Transverse colon (tissue), 4 donors: ENCODE measurements at regions not wholly inside any gene's neighbourhood (a gene's known extent, or its start where the extent isn't known, plus 50 kb on each side); places are given as distances from the start of the nearest gene placed in this dataset.

ENCODE experiments used
- DNase-seq: peaks from one replicate; pipeline ENCODE4 v3.0.0-alpha.2; 2019
- H3K27ac ChIP-seq, 4 donors: fragments of 200-600 bp; sonication (generic); 2 replicates each; pipeline ENCODE4 v1.5.1; 2016 to 2018; ENCODE audit warnings: inconsistent platforms in 4 of 4
- H3K27me3 ChIP-seq: fragments of 200-600 bp; sonication (generic); 2 replicates; pipeline ENCODE4 v1.5.1; 2017; ENCODE audit warnings: inconsistent platforms
- H3K36me3 ChIP-seq, 4 donors: fragments of 200-600 bp; sonication (generic); 2 replicates each; pipeline ENCODE4 v1.5.1; 2017 to 2019; ENCODE audit warnings: inconsistent platforms in 4 of 4
- H3K4me1 ChIP-seq, 4 donors: fragments of 200-600 bp; sonication (generic); 2 replicates each; pipeline ENCODE4 v1.5.1; 2017 to 2020; ENCODE audit warnings: inconsistent platforms in 4 of 4
- H3K4me3 ChIP-seq, 4 donors: fragments of 200-600 bp; sonication (generic); 1 replicate in 1 of 4; 2 replicates in 3 of 4; pipeline versions ENCODE4 v1.5.1 to v1.6.1; 2017 to 2019; ENCODE audit warnings: inconsistent platforms in 4 of 4
- H3K9me3 ChIP-seq, 2 donors: fragments of 200-600 bp; sonication (generic); 2 replicates each; pipeline ENCODE4 v1.5.1; 2017 to 2019; ENCODE audit warnings: inconsistent platforms in 2 of 2
- EP300 ChIP-seq: sonication (generic); formaldehyde crosslinking; IDR thresholded peaks from one replicate; pipeline ENCODE4 v1.6.1; 2017; ENCODE audit warnings: antibody characterized with exemption, low read depth
- POLR2A ChIP-seq: fragments of 450-650 bp; IDR thresholded peaks from one replicate; pipeline ENCODE4 v1.6.1; 2016; ENCODE audit warnings: antibody characterized with exemption, mild to moderate bottlenecking, moderate library complexity
- POLR2AphosphoS5 ChIP-seq, 3 donors: sonication (generic); formaldehyde crosslinking; IDR thresholded peaks; one replicate each; pipeline ENCODE4 v1.6.1; 2016; ENCODE audit warnings: antibody characterized with exemption in 3 of 3
- WGBS, 2 donors: methylation state at CpG; one replicate each; pipeline ENCODE4 v1.1.5; 2018; ENCODE audit warnings: low coverage in 1 of 2; 5-methylcytosine and 5-hydroxymethylcytosine counted together
- in situ Hi-C, 4 donors: fragments of 200-750 bp; cut with MboI; loops; one replicate each; pipeline versions ENCODE4 v1.15.0 to v1.15.1; 2017; ENCODE audit warnings: low sequenced_read_pairs in 3 of 4, low pct_ligation_motif_present in 1 of 4, low pct_unique_long_range_greater_than_20kb in 1 of 4
- intact Hi-C: fragments of 100-400 bp; cut with DNase I; formaldehyde crosslinking; loops from one replicate; pipeline ENCODE4 v1.15.1; 2023; ENCODE audit warnings: low total_unique reads
- TF ChIP-seq, protein P1 (sequence below), 5 experiments: fragments of 200-600 bp in 3 of 5; fragments of 450-650 bp in 2 of 5; sonication (generic) in 3 of 5; IDR thresholded peaks; 1 replicate in 2 of 5; 2 replicates in 3 of 5; pipeline ENCODE4 v1.5.1; 2016 to 2017; ENCODE audit warnings: antibody characterized with exemption in 5 of 5, inconsistent platforms in 3 of 5, mild to moderate bottlenecking in 2 of 5, moderate library complexity in 1 of 5

DNA sequence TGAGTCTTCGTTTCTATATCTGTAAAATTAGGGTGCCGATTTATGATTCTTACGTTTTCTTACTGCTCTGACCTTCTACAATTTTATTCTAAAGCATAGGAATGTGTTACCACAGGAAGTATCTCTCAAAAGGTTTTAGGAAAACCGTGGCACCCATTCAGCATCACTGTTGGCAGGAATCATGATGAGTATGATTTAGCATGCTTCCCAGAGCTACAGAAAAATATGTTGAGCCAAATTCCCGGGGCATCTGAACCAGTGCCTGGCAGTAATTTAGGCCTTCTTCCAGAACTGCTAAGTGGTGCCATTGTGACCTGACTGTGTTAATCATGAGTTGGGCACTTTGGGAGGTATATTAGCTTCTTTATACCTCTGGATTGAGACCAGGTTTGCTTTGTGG is 605.0 kb upstream of the RAG2 start:
- H3K4me3 ChIP-seq: no peak overlapping the region
- intact Hi-C loops (no loop called here), in situ Hi-C loops (no loop called here)
- DNase-seq: no peak
- H3K36me3 ChIP-seq: no peaks in the 10 kb centered on the region
- TF ChIP-seq, protein P1, sequence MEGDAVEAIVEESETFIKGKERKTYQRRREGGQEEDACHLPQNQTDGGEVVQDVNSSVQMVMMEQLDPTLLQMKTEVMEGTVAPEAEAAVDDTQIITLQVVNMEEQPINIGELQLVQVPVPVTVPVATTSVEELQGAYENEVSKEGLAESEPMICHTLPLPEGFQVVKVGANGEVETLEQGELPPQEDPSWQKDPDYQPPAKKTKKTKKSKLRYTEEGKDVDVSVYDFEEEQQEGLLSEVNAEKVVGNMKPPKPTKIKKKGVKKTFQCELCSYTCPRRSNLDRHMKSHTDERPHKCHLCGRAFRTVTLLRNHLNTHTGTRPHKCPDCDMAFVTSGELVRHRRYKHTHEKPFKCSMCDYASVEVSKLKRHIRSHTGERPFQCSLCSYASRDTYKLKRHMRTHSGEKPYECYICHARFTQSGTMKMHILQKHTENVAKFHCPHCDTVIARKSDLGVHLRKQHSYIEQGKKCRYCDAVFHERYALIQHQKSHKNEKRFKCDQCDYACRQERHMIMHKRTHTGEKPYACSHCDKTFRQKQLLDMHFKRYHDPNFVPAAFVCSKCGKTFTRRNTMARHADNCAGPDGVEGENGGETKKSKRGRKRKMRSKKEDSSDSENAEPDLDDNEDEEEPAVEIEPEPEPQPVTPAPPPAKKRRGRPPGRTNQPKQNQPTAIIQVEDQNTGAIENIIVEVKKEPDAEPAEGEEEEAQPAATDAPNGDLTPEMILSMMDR (IDR thresholded peaks at IDR 0.05): no peak
- no peak for TF ChIP-seq POLR2AphosphoS5 (IDR thresholded peaks at IDR 0.05)
- no peak for TF ChIP-seq EP300
- no peak for TF ChIP-seq POLR2A
- no peaks in the 10 kb centered on the region for H3K4me1 ChIP-seq
- peaks cover 0 to 4% of the 10 kb centered on the region in 2 donors for H3K9me3 ChIP-seq
- no peak overlapping the region for H3K27ac ChIP-seq
- H3K27me3 ChIP-seq: no peaks in the 10 kb centered on the region
- 74 to 79% methylated on average over 4 to 5 of the region's 5 CpGs for WGBS, 2 donors

DNA sequence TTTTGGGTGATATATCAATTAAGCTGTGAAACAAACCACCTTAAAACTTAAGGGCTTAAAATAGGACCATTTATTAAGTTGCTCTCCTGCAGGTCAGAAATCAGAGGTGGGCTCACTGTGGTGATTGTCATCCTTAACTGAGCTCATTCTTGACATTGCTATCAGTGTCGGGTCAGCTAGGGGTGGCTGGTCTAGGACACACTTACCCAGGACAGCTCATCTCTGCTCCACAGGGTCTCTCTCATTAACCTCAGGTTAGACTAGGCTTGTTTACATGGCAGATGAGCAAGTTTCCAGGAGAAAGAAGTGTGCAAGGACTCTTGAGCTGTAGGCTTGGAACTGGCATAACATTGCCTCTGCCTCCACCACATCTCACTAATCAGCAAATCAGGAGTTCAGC is 601.0 kb upstream of the RAG2 start:
- in situ Hi-C loops: no loop called here
- Histone ChIP-seq H3K36me3 (no peaks in the 10 kb centered on the region), H3K4me1 (no peaks in the 10 kb centered on the region), H3K4me3 (no peak overlapping the region), H3K27ac (no peak overlapping the region), H3K27me3 (no peaks in the 10 kb centered on the region), H3K9me3 (peaks cover 0 to 4% of the 10 kb centered on the region in 2 donors)
- intact Hi-C loops: no loop called here
- no peak for DNase-seq
- TF ChIP-seq, protein P1 (IDR thresholded peaks at IDR 0.05): no peak
- TF ChIP-seq POLR2A (no peak), EP300 (no peak)
- WGBS, 2 donors: 57 to 67% methylated on average over 1 of the region's 1 CpG

DNA sequence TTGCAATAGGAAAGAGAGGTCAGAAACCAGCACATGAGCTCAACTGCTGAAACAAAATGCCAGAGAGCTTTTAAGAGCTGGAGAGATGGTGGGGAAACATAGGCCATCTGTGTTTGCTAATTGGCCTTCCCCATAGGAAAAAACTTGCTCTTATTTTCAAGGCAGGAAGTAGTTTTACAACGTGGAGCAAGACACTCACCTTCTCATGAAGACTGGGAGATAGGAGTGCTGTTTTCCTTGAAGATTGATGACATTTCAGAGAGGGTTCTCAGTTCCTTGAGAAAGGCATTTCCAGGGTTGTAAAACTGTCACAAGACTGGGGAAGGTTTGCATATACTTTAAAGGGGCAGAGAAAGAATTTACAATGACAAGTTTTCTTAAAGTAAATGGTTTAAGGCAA is 586.3 kb upstream of the RAG2 start:
- in situ Hi-C loops (no loop called here), intact Hi-C loops (no loop called here)
- no peaks in the 10 kb centered on the region for H3K36me3 ChIP-seq
- TF ChIP-seq POLR2A: no peak
- TF ChIP-seq, protein P1 (IDR thresholded peaks at IDR 0.05): no peak
- no peak for TF ChIP-seq EP300
- no peak for TF ChIP-seq POLR2AphosphoS5 (IDR thresholded peaks at IDR 0.05)
- DNase-seq: no peak
- no peak overlapping the region for H3K27ac ChIP-seq
- H3K4me3 ChIP-seq: no peak overlapping the region
- no peaks in the 10 kb centered on the region for H3K4me1 ChIP-seq
- no peaks in the 10 kb centered on the region for H3K27me3 ChIP-seq
- no peaks in the 10 kb centered on the region for H3K9me3 ChIP-seq
- 0% methylated on average over 1 of the region's 1 CpG; no CpG with 5 or more reads in 1 of the 2 donors for WGBS, 2 donors

DNA sequence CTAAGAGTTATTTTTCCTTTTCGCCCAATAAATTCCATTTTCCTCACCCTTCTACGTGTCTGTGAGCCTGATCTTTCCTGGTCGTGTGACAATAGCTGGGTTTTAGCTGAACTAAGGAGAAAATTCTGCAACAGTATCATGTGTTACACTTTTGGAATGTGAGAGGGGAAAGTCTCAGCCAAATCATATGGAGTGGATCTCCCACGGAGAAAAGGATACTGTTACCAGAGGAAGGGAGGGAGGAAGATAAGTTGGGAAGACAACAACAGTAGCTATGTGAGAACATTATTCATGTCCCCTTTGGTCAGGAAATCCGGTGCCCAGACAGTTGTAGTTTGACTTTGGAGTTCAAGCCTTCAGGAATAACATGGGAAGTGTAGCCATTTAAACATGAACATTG is 584.0 kb upstream of the RAG2 start:
- Histone ChIP-seq H3K9me3 (no peaks in the 10 kb centered on the region), H3K27me3 (no peaks in the 10 kb centered on the region), H3K4me1 (no peaks in the 10 kb centered on the region), H3K36me3 (no peaks in the 10 kb centered on the region), H3K4me3 (no peak overlapping the region), H3K27ac (no peak overlapping the region)
- WGBS, 2 donors: 54 to 58% methylated on average over 5 of the region's 5 CpGs
- DNase-seq: no peak
- intact Hi-C loops (no loop called here), in situ Hi-C loops (no loop called here)
- TF ChIP-seq EP300 (no peak), POLR2A (no peak), POLR2AphosphoS5 (IDR thresholded peaks at IDR 0.05) (no peak)
- TF ChIP-seq, protein P1 (IDR thresholded peaks at IDR 0.05): no peak
